Cardiac fibroblast (primary cell): ENCODE measurements at regions not wholly inside any gene's neighbourhood (a gene's known extent, or its start where the extent isn't known, plus 50 kb on each side); places are given as distances from the start of the nearest gene placed in this dataset.

ENCODE experiments used
- DNase-seq, 2 donors: peaks; one replicate each; pipeline versions ENCODE4 v3.0.0 to v3.0.0-alpha.2; 2010; ENCODE audit warnings: low read depth in 2 of 2
- H3K4me3 ChIP-seq, 2 donors: replicated peaks in 1 of 2; 1 replicate in 1 of 2; 2 replicates in 1 of 2; pipeline ENCODE4 v1.5.1; 2011; ENCODE audit warnings: low read depth in 2 of 2, low read length in 2 of 2, mild to moderate bottlenecking in 2 of 2, moderate library complexity in 1 of 2
- CTCF ChIP-seq: IDR thresholded peaks from one replicate; pipeline ENCODE4 v1.5.1; 2011; ENCODE audit warnings: low read depth, mild to moderate bottlenecking, low read length, inconsistent platforms

DNA sequence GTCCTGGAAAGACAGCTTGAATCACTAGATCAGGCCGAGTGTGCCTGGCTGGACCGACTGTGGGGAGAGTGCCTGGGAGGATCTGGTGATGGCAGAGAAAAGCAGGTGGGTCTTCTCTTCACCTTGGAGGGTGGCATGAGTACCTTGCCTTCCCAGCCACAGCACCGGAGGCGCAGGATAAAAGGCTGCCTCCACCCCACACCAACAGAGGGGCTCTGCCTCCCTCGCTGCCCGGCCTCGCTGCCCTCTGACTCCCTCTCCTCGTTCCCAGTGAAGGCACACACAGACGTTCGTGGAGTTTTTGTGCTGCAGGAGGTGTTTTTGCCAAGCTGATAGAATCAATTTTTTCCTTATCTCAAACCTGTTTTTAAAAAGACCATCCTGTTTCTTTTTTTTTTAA lies 71.4 kb upstream of the HAAO start:
- no peak for DNase-seq
- TF ChIP-seq CTCF: no peak
- no peak overlapping the region for H3K4me3 ChIP-seq

DNA sequence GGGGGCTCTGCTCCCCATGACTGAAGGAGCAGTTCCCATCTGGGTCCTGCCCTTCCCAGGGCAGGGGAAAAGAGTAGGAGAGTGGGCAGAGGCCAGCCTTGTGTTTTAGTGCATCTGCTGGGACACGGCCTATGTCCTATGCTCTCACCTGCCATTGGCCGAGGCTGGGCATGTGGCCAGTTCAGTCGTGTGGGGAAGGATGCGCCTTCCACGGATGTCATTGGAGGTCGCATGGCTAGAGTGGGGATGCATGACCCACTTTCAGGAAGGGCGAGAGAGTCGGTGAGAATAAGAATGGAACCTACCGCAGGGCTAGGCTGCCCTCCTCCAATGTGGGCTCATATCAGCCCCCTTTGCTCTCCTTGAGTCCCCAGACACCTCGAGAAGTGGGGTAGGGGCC lies 70.9 kb upstream of the HAAO start:
- no peak for TF ChIP-seq CTCF
- DNase-seq: no peak
- H3K4me3 ChIP-seq: no peak overlapping the region

- no peak for TF ChIP-seq CTCF
- DNase-seq: no peak
- H3K4me3 ChIP-seq: no peak overlapping the region
Measured at GRCh38 chr2:42862669-42863185, 70.3 kb upstream of the HAAO start.

- no peak for TF ChIP-seq CTCF
- H3K4me3 ChIP-seq: no peak overlapping the region
- no peak for DNase-seq
Measured at GRCh38 chr2:42861321-42861720, 68.9 kb upstream of the HAAO start.

- no peak for DNase-seq
- H3K4me3 ChIP-seq: no peak overlapping the region
Measured at GRCh38 chr2:42860319-42861094, 68.1 kb upstream of the HAAO start.

GRCh38 chr2:42859791-42860190 lies 67.4 kb upstream of the HAAO start:
- TF ChIP-seq CTCF: no peak
- peak; percentile 80 to 82 for DNase-seq
- H3K4me3 ChIP-seq: no peak overlapping the region

More at GRCh38 chr2:42860319-42861094, 68.1 kb upstream of the HAAO start:
- TF ChIP-seq CTCF: no peak

GRCh38 chr2:42859006-42859552 lies 66.7 kb upstream of the HAAO start:
- H3K4me3 ChIP-seq: no peak overlapping the region
- peak; percentile 90 for DNase-seq
- TF ChIP-seq CTCF: peak; percentile 90
